Esophagus muscularis mucosa (tissue), 3 donors: ENCODE measurements at regions not wholly inside any gene's neighbourhood (a gene's known extent, or its start where the extent isn't known, plus 50 kb on each side); places are given as distances from the start of the nearest gene placed in this dataset.

Experiments
- CTCF ChIP-seq, 3 experiments: fragments of 200-600 bp in 2 of 3; fragments of 450-650 bp in 1 of 3; sonication (generic) in 2 of 3; IDR thresholded peaks; one replicate each; pipeline ENCODE4 v1.5.1; 2017 to 2019; ENCODE audit warnings: antibody characterized with exemption in 3 of 3, mild to moderate bottlenecking in 2 of 3, moderate library complexity in 1 of 3
- POLR2AphosphoS5 ChIP-seq, 2 donors: sonication (generic); formaldehyde crosslinking; IDR thresholded peaks; one replicate each; pipeline ENCODE4 v1.6.1; 2017; ENCODE audit warnings: antibody characterized with exemption in 2 of 2

GRCh38 chr22:22820626-22821025 is 67.0 kb upstream of the IGLL5 start:
- TF ChIP-seq CTCF (IDR thresholded peaks at IDR 0.05), result no peak
- TF ChIP-seq POLR2AphosphoS5 (IDR thresholded peaks at IDR 0.05), result no peak
